H1 (cell line): ENCODE measurements at regions not wholly inside any gene's neighbourhood (a gene's known extent, or its start where the extent isn't known, plus 50 kb on each side); places are given as distances from the start of the nearest gene placed in this dataset.

Source experiments
- CHD1 ChIP-seq: IDR thresholded peaks from 2 replicates; pipeline ENCODE4 v1.6.1; 2012; ENCODE audit warnings: low read depth, low read length, improper control_type of control experiment
- CHD7 ChIP-seq: fragments of 300-600 bp; sonication (generic); IDR thresholded peaks from 2 replicates; pipeline ENCODE4 v1.7.1; 2012; ENCODE audit warnings: low read length, moderate library complexity, mild to moderate bottlenecking, inconsistent platforms; ENCODE audit not compliant: insufficient replicate concordance
- CTBP2 ChIP-seq: IDR thresholded peaks from 2 replicates; pipeline ENCODE4 v1.7.0; 2011; ENCODE audit warnings: borderline replicate concordance, mild to moderate bottlenecking, moderate library complexity, mixed read lengths, low read length; ENCODE audit not compliant: insufficient read depth, insufficient read length
- EGR1 ChIP-seq: IDR thresholded peaks from 2 replicates; pipeline ENCODE4 v1.6.1; 2011; ENCODE audit warnings: low read depth, low read length, borderline replicate concordance
- FOSL1 ChIP-seq: IDR thresholded peaks from 2 replicates; pipeline ENCODE4 v1.6.1; 2011; ENCODE audit warnings: mild to moderate bottlenecking, low read depth, low read length, moderate library complexity; ENCODE audit not compliant: insufficient read depth
- KDM1A ChIP-seq: fragments of 200-600, 300-600 bp; sonication (generic); IDR thresholded peaks from 2 replicates; pipeline ENCODE4 v1.7.1; 2016; ENCODE audit warnings: mild to moderate bottlenecking, low read length, borderline replicate concordance
- MAFK ChIP-seq: IDR thresholded peaks from 2 replicates; pipeline ENCODE4 v1.6.1; 2012; ENCODE audit warnings: low read depth, mild to moderate bottlenecking, improper control_type of control experiment, low read length
- PHF8 ChIP-seq: fragments of 200-600 bp; sonication (generic); conservative IDR thresholded peaks from 2 replicates; pipeline ENCODE4 v1.7.1; 2012; ENCODE audit warnings: low read depth, mild to moderate bottlenecking, inconsistent platforms, low read length, moderate library complexity
- RXRA ChIP-seq: IDR thresholded peaks from 2 replicates; pipeline ENCODE4 v1.6.1; 2011; ENCODE audit warnings: low read depth, mild to moderate bottlenecking, low read length, moderate library complexity; ENCODE audit not compliant: insufficient read depth
- SUZ12 ChIP-seq: fragments of 200-600 bp; sonication (generic); IDR thresholded peaks from 2 replicates; pipeline ENCODE4 v1.6.1; 2012; ENCODE audit warnings: mild to moderate bottlenecking, inconsistent platforms, low read length, moderate library complexity, mixed read lengths
- USF2 ChIP-seq: IDR thresholded peaks from 2 replicates; pipeline ENCODE4 v1.6.1; 2011; ENCODE audit warnings: low read length, improper control_type of control experiment

GRCh38 chr7:21373031-21373430 is 54.9 kb upstream of the SP4 start (continued):
- no peak for TF ChIP-seq CHD7
- TF ChIP-seq RXRA, result no peak
- TF ChIP-seq FOSL1, result no peak
- no peak for TF ChIP-seq EGR1
- no peak for TF ChIP-seq CHD1
- no peak for TF ChIP-seq SUZ12
- TF ChIP-seq USF2, result no peak
- TF ChIP-seq CTBP2, result no peak
- no peak for TF ChIP-seq PHF8
- no peak for TF ChIP-seq KDM1A
- TF ChIP-seq MAFK, result no peak
